HepG2 (cell line): ENCODE measurements at regions not wholly inside any gene's neighbourhood (a gene's known extent, or its start where the extent isn't known, plus 50 kb on each side); places are given as distances from the start of the nearest gene placed in this dataset.
A peak's percentile ranks its signal among the peaks of the same experiment; 100 is the strongest.
"Not testable (repeated sequence)": the region's sequence is repeated elsewhere in the genome, so short reads cannot be mapped to it uniquely, and the experiment has no call there.

ENCODE experiments used
- ATAC-seq: fragments of 200-7000 bp; cut with Tn5 transposase; 3 replicates; pipeline ENCODE4 v1.9.1; 2020; ENCODE audit warnings: mild to moderate bottlenecking, moderate library complexity
- BruUV-seq: library from RNA; stranded (reverse); fragments of 400-500 nt; replicated peaks from 2 replicates; lab custom pipeline; 2021; lab: Mats Ljungman, UMichigan
- CTCF ChIA-PET: fragments of 300-600 bp; formaldehyde crosslinking; extraction: SDS; loops from one replicate; lab custom pipeline; 2021; ENCODE audit warnings: low total read pairs, inconsistent platforms, low intra/inter-chr PET ratio; lab: Yijun Ruan, JAX
- POLR2A ChIA-PET: fragments of 350-600 bp; sonication (Branson Sonifier 250); formaldehyde crosslinking; loops from one replicate; lab custom pipeline; 2020; ENCODE audit warnings: antibody characterized with exemption, inconsistent platforms; lab: Yijun Ruan, JAX
- DNase-seq: peaks from one replicate; pipeline ENCODE4 v3.0.0-alpha.2; 2015; ENCODE audit warnings: low spot score
- FAIRE-seq: peaks from 3 replicates; lab custom pipeline; 2011; peaks lifted over from hg19 to GRCh38; lab: Jason Lieb, UNC
- H2AFZ ChIP-seq: one replicate; pipeline ENCODE4 v1.6.1; 2011; ENCODE audit warnings: low read length, inconsistent platforms
- H3K27ac ChIP-seq: fragments of 300-600 bp; 3 replicates; pipeline ENCODE4 v1.8.0; 2011; ENCODE audit warnings: mixed run types, mild to moderate bottlenecking, mixed read lengths, low read length, inconsistent platforms; ENCODE audit not compliant: insufficient read depth; ENCODE audit errors: extremely low read length
- H3K27me3 ChIP-seq, 2 experiments: fragments of 200-600 bp in 1 of 2; 2 replicates in 1 of 2; 3 replicates in 1 of 2; pipeline versions ENCODE4 v1.6.0 to v1.8.0; 2011; ENCODE audit warnings: low read length in 2 of 2, mild to moderate bottlenecking in 2 of 2, moderate library complexity in 2 of 2, inconsistent platforms in 1 of 2; ENCODE audit not compliant: insufficient read depth in 2 of 2, control insufficient read depth in 1 of 2
- H3K36me3 ChIP-seq, 2 experiments: fragments of 200-600 bp in 1 of 2; replicated peaks in 1 of 2; 2 replicates in 1 of 2; 3 replicates in 1 of 2; pipeline versions ENCODE4 v1.5.1 to v1.8.0; 2011; ENCODE audit warnings: low read length in 2 of 2, inconsistent platforms in 1 of 2; ENCODE audit not compliant: insufficient read depth in 2 of 2, control insufficient read depth in 1 of 2
- H3K4me1 ChIP-seq: 2 replicates; pipeline ENCODE4 v1.5.1; 2012; ENCODE audit warnings: low read length, inconsistent platforms; ENCODE audit not compliant: insufficient read depth
- H3K4me2 ChIP-seq: 2 replicates; pipeline ENCODE4 v1.6.0; 2011; ENCODE audit warnings: low read depth, low read length, inconsistent platforms
- H3K4me3 ChIP-seq, 3 experiments: fragments of 200-600 bp in 1 of 3; sonication (generic), shearing (Covaris generic) in 1 of 3; replicated peaks in 1 of 3; 2 replicates each; pipeline ENCODE4 v1.5.1; 2011 to 2016; ENCODE audit warnings: low read length in 3 of 3, inconsistent platforms in 2 of 3, low read depth in 2 of 3, mild to moderate bottlenecking in 2 of 3, control low read depth in 1 of 3, mixed read lengths in 1 of 3; ENCODE audit not compliant: insufficient read depth in 1 of 3
- H3K79me2 ChIP-seq: one replicate; pipeline ENCODE4 v1.6.1; 2011; ENCODE audit warnings: low read length, inconsistent platforms; ENCODE audit not compliant: insufficient read depth
- H3K9ac ChIP-seq: 2 replicates; pipeline ENCODE4 v1.6.0; 2011; ENCODE audit warnings: mild to moderate bottlenecking, low read depth, low read length, inconsistent platforms; ENCODE audit not compliant: insufficient read depth
- H3K9me3 ChIP-seq: 2 replicates; pipeline ENCODE4 v1.5.1; 2012; ENCODE audit warnings: mild to moderate bottlenecking, low read length
- H4K20me1 ChIP-seq: 2 replicates; pipeline ENCODE4 v1.6.0; 2011; ENCODE audit warnings: inconsistent platforms, mild to moderate bottlenecking, low read length, moderate library complexity; ENCODE audit not compliant: insufficient read depth
- ZHX1 ChIP-seq: sonication (generic); formaldehyde crosslinking; IDR thresholded peaks from 2 replicates; pipeline ENCODE4 v1.8.1; 2022; ENCODE audit warnings: low read depth, mild to moderate bottlenecking, missing genetic modification reagents
- WGBS: methylation state at CpG from one replicate; pipeline ENCODE4 v1.1.6; 2017; ENCODE audit warnings: low lambda C conversion rate; 5-methylcytosine and 5-hydroxymethylcytosine counted together
- in situ Hi-C: cut with HindIII; loops from 2 replicates; pipeline ENCODE4 v1.10.0; 2017; ENCODE audit warnings: low pct_unique_long_range_greater_than_20kb; ENCODE audit not compliant: extremely low pct_ligation_motif_present
- intact Hi-C: fragments of 100-400 bp; cut with micrococcal nuclease; formaldehyde crosslinking; loops from one replicate; pipeline ENCODE4 v1.10.0; 2022; ENCODE audit not compliant: unreplicated experiment

GRCh38 chr12:10453-10852 is 56.1 kb upstream of the IQSEC3 start:
- POLR2A ChIA-PET, result not testable (repeated sequence)

GRCh38 chr12:10879-11812 is 55.4 kb upstream of the IQSEC3 start:
- DNase-seq, H3K4me1 ChIP-seq, CTCF ChIA-PET, BruUV-seq, H3K79me2 ChIP-seq, H3K4me3 ChIP-seq, H4K20me1 ChIP-seq, H3K27ac ChIP-seq, in situ Hi-C loops, H2AFZ ChIP-seq, H3K9ac ChIP-seq, H3K9me3 ChIP-seq, intact Hi-C loops, H3K4me2 ChIP-seq, FAIRE-seq, H3K27me3 ChIP-seq, H3K36me3 ChIP-seq, POLR2A ChIA-PET: not testable (repeated sequence)
- WGBS, result 93% methylated on average over 63 of the region's 81 CpGs
- peak; percentile 29; the same call in 1 of the 3 replicates for ATAC-seq
- TF ChIP-seq ZHX1 (CRISPR knock-in tag), result 0 out of 2 replicates have a peak, but pooled peaks have one; percentile 30

More at GRCh38 chr12:10453-10852, 56.1 kb upstream of the IQSEC3 start:
- H4K20me1 ChIP-seq, DNase-seq, H3K4me3 ChIP-seq, H3K27me3 ChIP-seq, H3K9ac ChIP-seq, H3K36me3 ChIP-seq, H2AFZ ChIP-seq, BruUV-seq, ATAC-seq, H3K27ac ChIP-seq, H3K9me3 ChIP-seq, H3K4me1 ChIP-seq, H3K4me2 ChIP-seq, H3K79me2 ChIP-seq, in situ Hi-C loops, intact Hi-C loops, FAIRE-seq, CTCF ChIA-PET: not testable (repeated sequence)
- WGBS, result 97% methylated on average over 43 of the region's 43 CpGs
